ENCODE measurements at regions not wholly inside any gene's neighbourhood (a gene's known extent, or its start where the extent isn't known, plus 50 kb on each side); places are given as distances from the start of the nearest gene placed in this dataset.

- no peak for DNase-seq (ENCODE audit: low spot score)
- no peaks in the 10 kb centered on the region for H3K4me1 Mint-ChIP-seq (ENCODE audit: unreplicated experiment)
- H3K4me3 Mint-ChIP-seq (ENCODE audit: unreplicated experiment) = no peak overlapping the region
- TF ChIP-seq CTCF (IDR thresholded peaks at IDR 0.05; ENCODE audit: unreplicated experiment) = no peak
- H3K36me3 Mint-ChIP-seq (ENCODE audit: low read depth, unreplicated experiment) = no peaks in the 10 kb centered on the region
- H3K9me3 Mint-ChIP-seq (ENCODE audit: unreplicated experiment) = no peaks in the 10 kb centered on the region
- no peak overlapping the region for H3K27ac Mint-ChIP-seq (ENCODE audit: unreplicated experiment)
- H3K27me3 Mint-ChIP-seq (ENCODE audit: unreplicated experiment) = no peaks in the 10 kb centered on the region
These were observed 62.5 kb upstream of the C1GALT1C1 start for GRCh38 chrX:120692319-120692718.

- TF ChIP-seq CTCF (IDR thresholded peaks at IDR 0.05; ENCODE audit: unreplicated experiment) = no peak
- Mint-ChIP-seq H3K4me3 (ENCODE audit: unreplicated experiment) (no peak overlapping the region), H3K36me3 (ENCODE audit: low read depth, unreplicated experiment) (no peaks in the 10 kb centered on the region), H3K27ac (ENCODE audit: unreplicated experiment) (no peak overlapping the region), H3K27me3 (ENCODE audit: unreplicated experiment) (no peaks in the 10 kb centered on the region), H3K9me3 (ENCODE audit: unreplicated experiment) (no peaks in the 10 kb centered on the region), H3K4me1 (ENCODE audit: unreplicated experiment) (no peaks in the 10 kb centered on the region)
- DNase-seq (ENCODE audit: low spot score) = no peak
These were observed 61.1 kb upstream of the C1GALT1C1 start for GRCh38 chrX:120690941-120691340.

GRCh38 chrX:120690344-120690743 lies 60.5 kb upstream of the C1GALT1C1 start:
- no peak for DNase-seq (ENCODE audit: low spot score)
- no peaks in the 10 kb centered on the region for H3K9me3 Mint-ChIP-seq (ENCODE audit: unreplicated experiment)
- H3K36me3 Mint-ChIP-seq (ENCODE audit: low read depth, unreplicated experiment) = no peaks in the 10 kb centered on the region
- H3K27ac Mint-ChIP-seq (ENCODE audit: unreplicated experiment) = no peak overlapping the region
- H3K4me3 Mint-ChIP-seq (ENCODE audit: unreplicated experiment) = no peak overlapping the region
- H3K4me1 Mint-ChIP-seq (ENCODE audit: unreplicated experiment) = no peaks in the 10 kb centered on the region
- H3K27me3 Mint-ChIP-seq (ENCODE audit: unreplicated experiment) = no peaks in the 10 kb centered on the region
- TF ChIP-seq CTCF (IDR thresholded peaks at IDR 0.05; ENCODE audit: unreplicated experiment) = no peak

GRCh38 chrX:120680090-120680489 lies 50.2 kb upstream of the C1GALT1C1 start:
- no peak overlapping the region for H3K27ac Mint-ChIP-seq (ENCODE audit: unreplicated experiment)
- no peak for DNase-seq (ENCODE audit: low spot score)
- H3K27me3 Mint-ChIP-seq (ENCODE audit: unreplicated experiment) = peaks cover 1% of the 10 kb centered on the region
- H3K36me3 Mint-ChIP-seq (ENCODE audit: low read depth, unreplicated experiment) = no peaks in the 10 kb centered on the region
- TF ChIP-seq CTCF (IDR thresholded peaks at IDR 0.05; ENCODE audit: unreplicated experiment) = no peak
- H3K4me1 Mint-ChIP-seq (ENCODE audit: unreplicated experiment) = no peaks in the 10 kb centered on the region
- H3K9me3 Mint-ChIP-seq (ENCODE audit: unreplicated experiment) = no peaks in the 10 kb centered on the region
- no peak overlapping the region for H3K4me3 Mint-ChIP-seq (ENCODE audit: unreplicated experiment)
